ENCODE measurements at regions not wholly inside any gene's neighbourhood (a gene's known extent, or its start where the extent isn't known, plus 50 kb on each side); places are given as distances from the start of the nearest gene placed in this dataset.

DNA sequence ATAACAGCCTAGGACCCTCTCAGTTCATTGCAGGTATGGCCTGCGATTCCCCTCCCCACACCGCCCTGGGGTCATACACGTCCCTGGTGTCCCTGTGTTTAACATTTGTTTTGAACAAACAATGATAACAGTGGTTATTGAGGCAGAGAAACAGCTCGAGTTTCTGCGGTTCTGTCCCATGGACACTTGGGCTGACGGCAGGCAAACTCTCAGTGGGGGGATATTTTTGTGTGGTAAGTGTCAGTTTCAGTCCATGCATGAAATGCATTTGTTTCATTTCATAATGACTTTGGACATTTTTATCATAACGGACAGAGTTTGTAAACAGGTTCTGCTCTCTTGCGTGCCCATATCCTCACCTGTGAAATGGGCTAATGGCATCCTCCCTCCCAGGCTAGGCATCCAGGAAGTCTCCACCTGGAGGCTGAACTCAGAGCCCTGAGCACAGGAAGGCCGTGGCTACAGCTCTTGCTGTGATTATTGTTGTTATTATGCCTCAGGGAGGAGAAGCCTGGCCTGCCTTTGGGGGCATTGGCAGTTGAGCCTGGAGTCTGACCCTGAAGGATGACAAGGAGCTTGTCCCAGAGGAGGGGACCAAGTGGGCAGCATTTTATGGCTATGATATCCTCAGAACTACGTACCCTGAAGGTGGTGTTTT, 190.9 kb downstream of the GADD45G start:
- Histone ChIP-seq H3K23me2 (ENCODE audit: low read depth, low read length) (no peaks in the 10 kb centered on the region; the same call in 1 of the 2 replicates), H3K4ac (replicated peaks; ENCODE audit: insufficient read length, low read depth, low read length) (no peak overlapping the region), H3K14ac (ENCODE audit: insufficient read length) (no peak overlapping the region), H3K27ac (ENCODE audit: low read depth, low read length) (no peak overlapping the region), H3K18ac (ENCODE audit: extremely low read depth, low read length) (no peak overlapping the region), H4K20me1 (replicated peaks in 1 of 2; ENCODE audit: control insufficient read depth in 1 of 2, insufficient read depth in 2 of 2, low read length in 2 of 2) (peaks cover 0 to 1% of the 10 kb centered on the region in 2 experiments), H2BK120ac (replicated peaks; ENCODE audit: low read depth, low read length) (no peak overlapping the region), H4K8ac (ENCODE audit: extremely low read depth, insufficient read depth, low read length) (no peak overlapping the region), H4K91ac (replicated peaks; ENCODE audit: insufficient read length, low read length) (no peak overlapping the region), H3K23ac (ENCODE audit: insufficient read length) (no peak overlapping the region), H3K9ac (replicated peaks in 1 of 4; ENCODE audit: extremely low read depth in 1 of 4, low read depth in 3 of 4, low read length in 3 of 4) (no peak overlapping the region), H2AFZ (ENCODE audit: low read length) (no peak overlapping the region), H3K4me2 (ENCODE audit: insufficient read depth in 1 of 2, low read depth in 2 of 2, low read length in 2 of 2) (no peak overlapping the region), H2BK15ac (ENCODE audit: low read length) (no peak overlapping the region), H2BK5ac (ENCODE audit: low read depth, low read length) (no peak overlapping the region), H2BK12ac (ENCODE audit: low read depth, low read length) (no peak overlapping the region), H3K27me3 (replicated peaks in 1 of 4; ENCODE audit: control insufficient read depth in 3 of 4, extremely low read depth in 1 of 4, insufficient read depth in 3 of 4, low read length in 3 of 4) (no peaks in the 10 kb centered on the region), H4K5ac (ENCODE audit: insufficient read length, low read depth, low read length) (no peak overlapping the region), H3K9me3 (ENCODE audit: insufficient read depth in 2 of 2, low read depth in 1 of 2, low read length in 1 of 2) (no peaks in the 10 kb centered on the region), H3K79me1 (ENCODE audit: low read depth, low read length) (no peaks in the 10 kb centered on the region), H3K36me3 (ENCODE audit: control insufficient read depth in 2 of 4, insufficient read depth in 4 of 4, low read length in 3 of 4) (no peaks in the 10 kb centered on the region), H3K79me2 (ENCODE audit: control insufficient read depth in 1 of 2, insufficient read depth in 2 of 2, low read length in 2 of 2) (peaks cover 0 to 2% of the 10 kb centered on the region in 2 experiments; a peak in 1 of 4 replicates), H2AK5ac (ENCODE audit: low read depth, low read length) (no peak overlapping the region), H3K56ac (replicated peaks; ENCODE audit: insufficient read length, low read depth, low read length) (no peak overlapping the region), H3K4me3 (ENCODE audit: extremely low read depth in 1 of 4, insufficient read depth in 2 of 4, low read depth in 3 of 4, low read length in 4 of 4) (no peak overlapping the region), H2BK20ac (ENCODE audit: low read length) (no peak overlapping the region), H3K4me1 (replicated peaks in 1 of 4; ENCODE audit: control insufficient read depth in 3 of 4, insufficient read depth in 4 of 4, low read length in 3 of 4) (no peaks in the 10 kb centered on the region)
- DNase-seq (ENCODE audit: low read depth in 1 of 2, low spot score in 2 of 2) (no peak), FAIRE-seq (no peak)
- TF ChIP-seq JUN (IDR thresholded peaks at IDR 0.05; ENCODE audit: low read depth, low read length) (no peak), BRCA1 (IDR thresholded peaks at IDR 0.05; ENCODE audit: low read depth, low read length) (no peak), PHF8 (conservative IDR thresholded peaks at IDR 0.05; ENCODE audit: low read depth, low read length) (no peak), SAP30 (IDR thresholded peaks at IDR 0.05; ENCODE audit: insufficient read depth, insufficient replicate concordance, low read length) (no peak), YY1 (IDR thresholded peaks at IDR 0.05; ENCODE audit: low read depth, low read length) (no peak)
- CTCF ChIA-PET (ENCODE audit: partially characterized antibody), result no interaction called here
- 86% methylated on average over 10 of the region's 10 CpGs; no CpG with 5 or more reads in 1 of the 2 experiments for WGBS, 2 experiments (ENCODE audit: extremely low coverage in 1 of 2, insufficient coverage in 1 of 2, insufficient read length in 1 of 2, insufficient replicate concordance in 2 of 2, low coverage in 1 of 2, low lambda C conversion rate in 2 of 2, missing lambda C conversion rate in 1 of 2)
- POLR2A ChIA-PET (ENCODE audit: partially characterized antibody), result interaction anchor here (0.8 kb wide), 1 partner anchor 191 kb away, joined by 3 read pairs; the partner anchor contains the start of gene GADD45G

Measured in H1 (cell line).